Panc1 (cell line): ENCODE measurements at regions not wholly inside any gene's neighbourhood (a gene's known extent, or its start where the extent isn't known, plus 50 kb on each side); places are given as distances from the start of the nearest gene placed in this dataset.

ENCODE experiments used
- POLR2AphosphoS5 ChIP-seq: IDR thresholded peaks from 2 replicates; pipeline ENCODE4 v1.6.1; 2012; ENCODE audit warnings: mild to moderate bottlenecking, low read depth, low read length, moderate library complexity
- SIN3A ChIP-seq: IDR thresholded peaks from 2 replicates; pipeline ENCODE4 v1.6.1; 2012; ENCODE audit warnings: low read depth, mild to moderate bottlenecking, low read length, moderate library complexity, borderline replicate concordance; ENCODE audit not compliant: insufficient read depth
- TF ChIP-seq, protein P1 (sequence below): fragments of 450-650 bp; IDR thresholded peaks from 2 replicates; pipeline ENCODE4 v1.5.1; 2017; ENCODE audit warnings: mild to moderate bottlenecking

DNA sequence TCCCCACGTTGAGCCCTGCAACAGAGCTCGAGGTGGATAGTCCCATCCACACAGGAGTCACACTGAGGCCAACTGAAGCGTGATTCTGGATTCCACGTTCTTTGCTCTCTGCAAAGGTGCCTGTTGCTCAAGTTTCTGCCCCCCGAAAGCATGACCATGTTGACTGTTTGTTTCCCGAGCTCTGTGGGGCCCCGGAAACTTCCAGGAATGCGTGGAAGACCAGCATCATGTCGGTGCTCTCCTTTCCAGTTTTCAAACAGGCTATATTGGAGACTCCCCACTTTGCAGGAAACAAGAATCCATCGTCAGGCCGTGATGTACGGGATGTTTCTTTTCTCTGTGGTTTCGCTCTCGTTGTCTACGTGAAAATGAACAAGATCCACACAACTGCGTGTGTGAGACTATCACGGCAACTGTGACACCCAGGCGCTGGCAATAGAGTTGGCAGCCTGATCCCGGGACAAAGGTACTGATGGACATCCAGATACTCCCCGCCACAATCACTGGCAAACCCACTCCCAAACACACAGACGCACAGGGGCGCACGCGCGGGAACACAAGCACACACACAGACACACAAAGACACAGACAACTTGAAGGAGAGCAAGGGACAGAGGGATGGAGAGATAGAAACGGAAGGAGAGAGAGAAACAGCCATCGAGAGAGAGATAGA lies 444.6 kb upstream of the DEFB115 start:
- TF ChIP-seq, protein P1, sequence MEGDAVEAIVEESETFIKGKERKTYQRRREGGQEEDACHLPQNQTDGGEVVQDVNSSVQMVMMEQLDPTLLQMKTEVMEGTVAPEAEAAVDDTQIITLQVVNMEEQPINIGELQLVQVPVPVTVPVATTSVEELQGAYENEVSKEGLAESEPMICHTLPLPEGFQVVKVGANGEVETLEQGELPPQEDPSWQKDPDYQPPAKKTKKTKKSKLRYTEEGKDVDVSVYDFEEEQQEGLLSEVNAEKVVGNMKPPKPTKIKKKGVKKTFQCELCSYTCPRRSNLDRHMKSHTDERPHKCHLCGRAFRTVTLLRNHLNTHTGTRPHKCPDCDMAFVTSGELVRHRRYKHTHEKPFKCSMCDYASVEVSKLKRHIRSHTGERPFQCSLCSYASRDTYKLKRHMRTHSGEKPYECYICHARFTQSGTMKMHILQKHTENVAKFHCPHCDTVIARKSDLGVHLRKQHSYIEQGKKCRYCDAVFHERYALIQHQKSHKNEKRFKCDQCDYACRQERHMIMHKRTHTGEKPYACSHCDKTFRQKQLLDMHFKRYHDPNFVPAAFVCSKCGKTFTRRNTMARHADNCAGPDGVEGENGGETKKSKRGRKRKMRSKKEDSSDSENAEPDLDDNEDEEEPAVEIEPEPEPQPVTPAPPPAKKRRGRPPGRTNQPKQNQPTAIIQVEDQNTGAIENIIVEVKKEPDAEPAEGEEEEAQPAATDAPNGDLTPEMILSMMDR: no peak
- TF ChIP-seq SIN3A (no peak), POLR2AphosphoS5 (no peak)
